ENCODE measurements at regions not wholly inside any gene's neighbourhood (a gene's known extent, or its start where the extent isn't known, plus 50 kb on each side); places are given as distances from the start of the nearest gene placed in this dataset.

DNA sequence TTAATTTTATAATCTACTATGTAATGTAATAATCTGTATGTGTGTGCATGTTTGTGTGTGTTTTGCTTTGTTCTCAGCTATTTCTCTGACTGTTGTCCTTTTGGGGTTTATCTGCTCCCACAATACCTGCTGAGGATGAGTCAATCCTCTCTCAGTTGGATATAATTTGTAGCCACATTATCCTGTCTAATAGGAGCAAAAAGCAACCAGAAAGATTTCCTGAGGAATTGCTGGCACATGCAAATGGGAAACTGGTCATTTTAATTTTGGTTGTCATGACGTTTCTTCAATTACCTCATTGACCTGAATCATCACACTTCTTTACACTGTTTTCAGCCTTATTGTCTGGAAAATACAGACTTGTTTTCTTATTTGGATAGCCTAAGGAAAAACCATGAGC lies 488.4 kb downstream of the KLF5 start:
- H3K9ac ChIP-seq = no peak overlapping the region
- no peaks in the 10 kb centered on the region for H3K4me1 ChIP-seq
- H3K9me3 ChIP-seq (ENCODE audit: control insufficient read depth, low read length) = no peaks in the 10 kb centered on the region
- TF ChIP-seq, protein P1, sequence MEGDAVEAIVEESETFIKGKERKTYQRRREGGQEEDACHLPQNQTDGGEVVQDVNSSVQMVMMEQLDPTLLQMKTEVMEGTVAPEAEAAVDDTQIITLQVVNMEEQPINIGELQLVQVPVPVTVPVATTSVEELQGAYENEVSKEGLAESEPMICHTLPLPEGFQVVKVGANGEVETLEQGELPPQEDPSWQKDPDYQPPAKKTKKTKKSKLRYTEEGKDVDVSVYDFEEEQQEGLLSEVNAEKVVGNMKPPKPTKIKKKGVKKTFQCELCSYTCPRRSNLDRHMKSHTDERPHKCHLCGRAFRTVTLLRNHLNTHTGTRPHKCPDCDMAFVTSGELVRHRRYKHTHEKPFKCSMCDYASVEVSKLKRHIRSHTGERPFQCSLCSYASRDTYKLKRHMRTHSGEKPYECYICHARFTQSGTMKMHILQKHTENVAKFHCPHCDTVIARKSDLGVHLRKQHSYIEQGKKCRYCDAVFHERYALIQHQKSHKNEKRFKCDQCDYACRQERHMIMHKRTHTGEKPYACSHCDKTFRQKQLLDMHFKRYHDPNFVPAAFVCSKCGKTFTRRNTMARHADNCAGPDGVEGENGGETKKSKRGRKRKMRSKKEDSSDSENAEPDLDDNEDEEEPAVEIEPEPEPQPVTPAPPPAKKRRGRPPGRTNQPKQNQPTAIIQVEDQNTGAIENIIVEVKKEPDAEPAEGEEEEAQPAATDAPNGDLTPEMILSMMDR (IDR thresholded peaks at IDR 0.05) = no peak
- H2AFZ ChIP-seq = no peak overlapping the region
- H3K4me3 ChIP-seq (ENCODE audit: low read depth, low read length) = no peak overlapping the region
- H3K27me3 ChIP-seq (ENCODE audit: control insufficient read depth, insufficient read depth, low read length) = no peaks in the 10 kb centered on the region
- no peak overlapping the region for H3K4me2 ChIP-seq (ENCODE audit: low read length)
- H3K79me2 ChIP-seq = no peaks in the 10 kb centered on the region
- H3K36me3 ChIP-seq (ENCODE audit: control insufficient read depth, insufficient read depth, low read length) = no peaks in the 10 kb centered on the region
- H3K27ac ChIP-seq = no peak overlapping the region

DNA sequence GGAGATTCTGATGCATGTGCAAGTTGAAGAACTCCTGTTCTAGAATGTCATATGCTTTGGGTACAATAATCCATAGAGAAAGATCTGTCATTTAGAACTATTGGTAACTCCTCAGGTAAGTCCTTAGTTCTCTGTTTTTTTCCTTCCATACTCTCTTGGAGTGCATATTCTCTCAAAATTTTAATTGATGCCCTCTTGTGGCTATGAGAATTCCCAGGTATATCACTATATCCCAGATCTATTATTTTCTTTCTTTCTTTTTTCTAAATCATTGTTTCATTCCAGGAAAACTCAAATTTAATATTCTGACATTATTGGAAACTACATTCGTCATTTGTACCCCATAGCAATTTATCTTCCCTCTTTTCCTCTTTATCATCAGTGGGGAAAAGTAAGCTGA lies 485.4 kb downstream of the KLF5 start:
- H3K27ac ChIP-seq = no peak overlapping the region
- H2AFZ ChIP-seq = no peak overlapping the region
- TF ChIP-seq, protein P1 (IDR thresholded peaks at IDR 0.05) = no peak
- no peak overlapping the region for H3K4me3 ChIP-seq (ENCODE audit: low read depth, low read length)
- no peaks in the 10 kb centered on the region for H3K36me3 ChIP-seq (ENCODE audit: control insufficient read depth, insufficient read depth, low read length)
- no peak overlapping the region for H3K4me2 ChIP-seq (ENCODE audit: low read length)
- no peaks in the 10 kb centered on the region for H3K9me3 ChIP-seq (ENCODE audit: control insufficient read depth, low read length)
- no peaks in the 10 kb centered on the region for H3K4me1 ChIP-seq
- no peak overlapping the region for H3K9ac ChIP-seq
- H3K79me2 ChIP-seq = no peaks in the 10 kb centered on the region
- H3K27me3 ChIP-seq (ENCODE audit: control insufficient read depth, insufficient read depth, low read length) = no peaks in the 10 kb centered on the region

DNA sequence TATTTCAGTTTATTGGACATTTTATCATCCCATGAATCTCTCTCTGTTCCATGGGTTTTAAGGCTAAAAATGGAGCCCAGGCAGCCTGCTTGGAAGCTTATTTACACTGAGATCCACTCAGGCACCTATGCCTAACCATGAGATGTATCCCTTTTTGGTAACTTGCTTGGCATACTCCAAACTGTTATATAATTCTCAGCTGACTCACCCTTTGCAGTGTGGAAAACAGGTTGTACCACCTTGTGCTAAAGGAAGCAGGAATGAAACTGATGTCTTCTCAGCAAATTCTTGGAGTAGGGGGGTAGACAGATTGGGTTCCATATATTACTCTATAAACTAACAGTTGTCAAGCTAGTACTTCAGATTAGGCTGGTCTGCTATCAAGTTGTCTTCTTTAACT lies 483.6 kb downstream of the KLF5 start:
- no peaks in the 10 kb centered on the region for H3K79me2 ChIP-seq
- TF ChIP-seq, protein P1 (IDR thresholded peaks at IDR 0.05) = no peak
- H3K27ac ChIP-seq = no peak overlapping the region
- H3K36me3 ChIP-seq (ENCODE audit: control insufficient read depth, insufficient read depth, low read length) = no peaks in the 10 kb centered on the region
- no peaks in the 10 kb centered on the region for H3K9me3 ChIP-seq (ENCODE audit: control insufficient read depth, low read length)
- H2AFZ ChIP-seq = no peak overlapping the region
- no peaks in the 10 kb centered on the region for H3K4me1 ChIP-seq
- H3K27me3 ChIP-seq (ENCODE audit: control insufficient read depth, insufficient read depth, low read length) = no peaks in the 10 kb centered on the region
- no peak overlapping the region for H3K4me3 ChIP-seq (ENCODE audit: low read depth, low read length)
- H3K4me2 ChIP-seq (ENCODE audit: low read length) = no peak overlapping the region
- H3K9ac ChIP-seq = no peak overlapping the region

DNA sequence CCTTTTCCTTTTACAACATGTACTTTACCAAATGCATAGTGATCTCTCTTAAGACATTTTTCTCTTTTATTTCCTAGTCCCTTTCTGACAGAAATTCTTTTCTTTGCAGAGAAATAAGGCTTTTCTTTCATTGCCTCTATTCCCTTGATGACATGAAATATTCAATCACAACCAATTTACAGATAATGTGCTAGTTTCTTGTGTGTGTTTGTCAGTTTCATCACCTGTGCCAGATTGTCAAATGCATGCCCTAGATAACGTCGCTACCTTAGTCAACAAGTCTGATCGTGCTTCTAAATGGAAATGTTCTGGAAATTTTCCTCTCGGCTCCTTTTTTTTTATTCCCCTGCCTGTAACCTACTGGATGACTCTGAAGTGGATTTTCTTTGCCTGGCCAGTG lies 478.1 kb downstream of the KLF5 start:
- H3K4me3 ChIP-seq (ENCODE audit: low read depth, low read length) = no peak overlapping the region
- H3K27ac ChIP-seq = no peak overlapping the region
- no peak overlapping the region for H2AFZ ChIP-seq

DNA sequence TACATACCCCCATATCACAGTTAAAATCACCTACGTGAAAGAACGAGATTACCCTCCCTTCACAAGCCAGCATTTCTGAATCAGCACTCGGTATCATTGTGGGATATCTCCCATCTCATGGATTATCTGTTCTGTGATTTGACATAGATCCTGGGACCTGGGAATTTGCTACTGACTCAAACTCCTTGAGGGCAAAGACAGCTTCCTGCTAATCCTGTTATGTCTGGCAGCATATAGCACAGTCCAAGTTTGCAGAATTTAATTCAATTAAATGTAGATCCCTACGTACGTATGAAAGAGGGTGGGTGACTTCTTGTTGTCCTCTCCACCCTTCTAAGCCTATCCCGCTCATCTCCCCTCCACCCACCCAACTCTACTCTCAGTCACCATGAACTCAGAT lies 476.5 kb downstream of the KLF5 start:
- H3K27ac ChIP-seq = no peak overlapping the region
- no peaks in the 10 kb centered on the region for H3K4me1 ChIP-seq
- H3K79me2 ChIP-seq = no peaks in the 10 kb centered on the region
- no peak overlapping the region for H2AFZ ChIP-seq
- H3K9ac ChIP-seq = no peak overlapping the region
- no peaks in the 10 kb centered on the region for H3K9me3 ChIP-seq (ENCODE audit: control insufficient read depth, low read length)
- TF ChIP-seq, protein P1 (IDR thresholded peaks at IDR 0.05) = no peak
- no peaks in the 10 kb centered on the region for H3K27me3 ChIP-seq (ENCODE audit: control insufficient read depth, insufficient read depth, low read length)
- no peak overlapping the region for H3K4me2 ChIP-seq (ENCODE audit: low read length)
- no peaks in the 10 kb centered on the region for H3K36me3 ChIP-seq (ENCODE audit: control insufficient read depth, insufficient read depth, low read length)
- no peak overlapping the region for H3K4me3 ChIP-seq (ENCODE audit: low read depth, low read length)

More for the DNA sequence above, 478.1 kb downstream of the KLF5 start:
- H3K4me1 ChIP-seq = no peaks in the 10 kb centered on the region
- no peaks in the 10 kb centered on the region for H3K9me3 ChIP-seq (ENCODE audit: control insufficient read depth, low read length)
- no peaks in the 10 kb centered on the region for H3K79me2 ChIP-seq
- H3K27me3 ChIP-seq (ENCODE audit: control insufficient read depth, insufficient read depth, low read length) = no peaks in the 10 kb centered on the region
- H3K4me2 ChIP-seq (ENCODE audit: low read length) = no peak overlapping the region
- H3K36me3 ChIP-seq (ENCODE audit: control insufficient read depth, insufficient read depth, low read length) = no peaks in the 10 kb centered on the region
- H3K9ac ChIP-seq = no peak overlapping the region
- TF ChIP-seq, protein P1 (IDR thresholded peaks at IDR 0.05) = no peak
